IMR-90 (cell line): ENCODE measurements at regions not wholly inside any gene's neighbourhood (a gene's known extent, or its start where the extent isn't known, plus 50 kb on each side); places are given as distances from the start of the nearest gene placed in this dataset.

Experiments used
- ATAC-seq: fragments of 200-7000 bp; cut with Tn5 transposase; 2 replicates; pipeline ENCODE4 v1.9.1; 2020; ENCODE audit warnings: low read depth, mild to moderate bottlenecking, moderate library complexity
- BruUV-seq: library from RNA; stranded (reverse); fragments of 400-500 nt; replicated peaks from 2 replicates; lab custom pipeline; 2021; lab: Mats Ljungman, UMichigan
- CTCF ChIA-PET: fragments of 300-600 bp; formaldehyde crosslinking; extraction: SDS; loops from one replicate; lab custom pipeline; 2021; ENCODE audit warnings: antibody characterized with exemption; lab: Yijun Ruan, JAX
- POLR2A ChIA-PET: fragments of 300-600 bp; sonication (Branson Sonifier 250); formaldehyde crosslinking; loops from one replicate; lab custom pipeline; 2022; ENCODE audit warnings: antibody characterized with exemption; ENCODE audit not compliant: unreplicated experiment; lab: Charles Lee
- DNase-seq: peaks from one replicate; pipeline ENCODE4 v3.0.0; 2013
- H2AFZ ChIP-seq: replicated peaks from 2 replicates; pipeline ENCODE3; 2013; ENCODE audit warnings: low read length, mild to moderate bottlenecking; ENCODE audit not compliant: poor library complexity
- H2AK5ac ChIP-seq: 2 replicates; pipeline ENCODE4 v1.6.1; 2013; ENCODE audit warnings: low read depth, low read length, inconsistent platforms
- H2AK9ac ChIP-seq: replicated peaks from 2 replicates; pipeline ENCODE3; 2013; ENCODE audit warnings: mild to moderate bottlenecking, low read depth, low read length, moderate library complexity; ENCODE audit not compliant: poor library complexity
- H2BK120ac ChIP-seq: 2 replicates; pipeline ENCODE4 v1.6.1; 2013; ENCODE audit warnings: low read depth, low read length, inconsistent platforms
- H2BK15ac ChIP-seq: 3 replicates; pipeline ENCODE4 v1.6.1; 2013; ENCODE audit warnings: low read depth, low read length, inconsistent platforms
- H2BK20ac ChIP-seq: 2 replicates; pipeline ENCODE4 v1.6.1; 2013; ENCODE audit warnings: low read depth, mild to moderate bottlenecking, inconsistent platforms, low read length, moderate library complexity
- H2BK5ac ChIP-seq: 2 replicates; pipeline ENCODE4 v1.6.1; 2013; ENCODE audit warnings: mild to moderate bottlenecking, low read depth, low read length, inconsistent platforms; ENCODE audit not compliant: poor library complexity, severe bottlenecking
- H3K14ac ChIP-seq: replicated peaks from 2 replicates; pipeline ENCODE4 v1.6.1; 2013; ENCODE audit warnings: low read depth, low read length, inconsistent platforms
- H3K18ac ChIP-seq: 2 replicates; pipeline ENCODE4 v1.6.1; 2013; ENCODE audit warnings: low read depth, low read length, control low read depth
- H3K23ac ChIP-seq: 2 replicates; pipeline ENCODE4 v1.6.1; 2013; ENCODE audit warnings: low read depth, low read length, inconsistent platforms
- H3K27ac ChIP-seq: 2 replicates; pipeline ENCODE4 v1.5.1; 2013; ENCODE audit warnings: mild to moderate bottlenecking, control low read depth, low read length; ENCODE audit not compliant: insufficient read depth
- H3K27me3 ChIP-seq: 2 replicates; pipeline ENCODE4 v1.6.1; 2013; ENCODE audit warnings: low read length; ENCODE audit not compliant: control insufficient read depth, insufficient read depth
- H3K36me3 ChIP-seq: 2 replicates; pipeline ENCODE4 v1.6.1; 2013; ENCODE audit warnings: low read length, mixed read lengths; ENCODE audit not compliant: control insufficient read depth, insufficient read depth
- H3K4ac ChIP-seq: 2 replicates; pipeline ENCODE4 v1.6.1; 2013; ENCODE audit warnings: low read depth, low read length, inconsistent platforms
- H3K4me1 ChIP-seq: 2 replicates; pipeline ENCODE4 v1.6.1; 2013; ENCODE audit warnings: low read length, mixed read lengths; ENCODE audit not compliant: control insufficient read depth, insufficient read depth
- H3K4me2 ChIP-seq: 2 replicates; pipeline ENCODE4 v1.6.1; 2013; ENCODE audit warnings: low read depth, mild to moderate bottlenecking, control low read depth, low read length, moderate library complexity
- H3K4me3 ChIP-seq: 2 replicates; pipeline ENCODE4 v1.5.1; 2013; ENCODE audit warnings: low read depth, mild to moderate bottlenecking, control low read depth, low read length, moderate library complexity; ENCODE audit not compliant: insufficient read depth
- H3K56ac ChIP-seq: 2 replicates; pipeline ENCODE4 v1.6.1; 2013; ENCODE audit warnings: low read length, inconsistent platforms; ENCODE audit not compliant: insufficient read depth; ENCODE audit errors: extremely low read depth
- H3K79me1 ChIP-seq, 2 experiments: 2 replicates each; pipeline ENCODE4 v1.6.1; 2013; ENCODE audit warnings: low read length in 2 of 2, inconsistent platforms in 1 of 2, low read depth in 1 of 2
- H3K9ac ChIP-seq: 2 replicates; pipeline ENCODE4 v1.6.1; 2013; ENCODE audit warnings: low read depth, low read length, control low read depth
- H3K9me1 ChIP-seq: 2 replicates; pipeline ENCODE4 v1.6.1; 2013; ENCODE audit warnings: low read length, inconsistent platforms; ENCODE audit not compliant: insufficient read depth
- H3K9me3 ChIP-seq: 2 replicates; pipeline ENCODE4 v1.6.1; 2013; ENCODE audit warnings: low read length; ENCODE audit not compliant: control insufficient read depth, insufficient read depth
- H4K20me1 ChIP-seq: 2 replicates; pipeline ENCODE4 v1.6.1; 2013; ENCODE audit warnings: low read length, inconsistent platforms; ENCODE audit not compliant: insufficient read depth
- H4K5ac ChIP-seq: 2 replicates; pipeline ENCODE4 v1.6.1; 2013; ENCODE audit warnings: mild to moderate bottlenecking, low read depth, low read length, control low read depth
- H4K8ac ChIP-seq, 2 experiments: 2 replicates each; pipeline ENCODE4 v1.6.1; 2013; ENCODE audit warnings: low read depth in 2 of 2, low read length in 2 of 2, control low read depth in 1 of 2, inconsistent platforms in 1 of 2
- H4K91ac ChIP-seq: 2 replicates; pipeline ENCODE4 v1.6.1; 2013; ENCODE audit warnings: low read depth, low read length, inconsistent platforms; ENCODE audit not compliant: insufficient read depth
- BHLHE40 ChIP-seq: fragments of 150-350 bp; IDR thresholded peaks from 2 replicates; pipeline ENCODE4 v1.6.1; 2016; ENCODE audit warnings: mild to moderate bottlenecking, low read depth, low read length
- FOS ChIP-seq: fragments of 150-350 bp; IDR thresholded peaks from 2 replicates; pipeline ENCODE4 v1.6.1; 2016; ENCODE audit warnings: low read depth, low read length
- MAZ ChIP-seq: IDR thresholded peaks from 2 replicates; pipeline ENCODE4 v1.6.1; 2012; ENCODE audit warnings: low read depth, mild to moderate bottlenecking, low read length, improper control_type of control experiment, moderate library complexity, borderline replicate concordance
- RCOR1 ChIP-seq: IDR thresholded peaks from 2 replicates; pipeline ENCODE4 v1.6.1; 2012; ENCODE audit warnings: mild to moderate bottlenecking, low read length, improper control_type of control experiment; ENCODE audit not compliant: insufficient replicate concordance
- RFX5 ChIP-seq: IDR thresholded peaks from 2 replicates; pipeline ENCODE4 v1.8.0; 2012; ENCODE audit warnings: low read depth, mild to moderate bottlenecking, low read length, moderate library complexity
- WGBS, 2 experiments: methylation state at CpG; one replicate each; pipeline versions ENCODE4 v1.1.5 to v1.1.7; 2013; ENCODE audit warnings: missing lambda C conversion rate in 2 of 2; ENCODE audit not compliant: insufficient read length in 1 of 2; ENCODE audit errors: extremely low coverage in 2 of 2; 5-methylcytosine and 5-hydroxymethylcytosine counted together
- dilution Hi-C: fragments of 300-500 bp; cut with HindIII; formaldehyde crosslinking; loops from one replicate; pipeline ENCODE4 v1.14.3; 2018; ENCODE audit warnings: low sequenced_read_pairs; ENCODE audit not compliant: unreplicated experiment
- in situ Hi-C: fragments of 300-500 bp; cut with MboI; formaldehyde crosslinking; loops from 3 replicates; pipeline ENCODE4 v1.14.3; 2019; ENCODE audit warnings: low sequenced_read_pairs, inconsistent platforms, mixed read lengths
- intact Hi-C: fragments of 100-400 bp; cut with micrococcal nuclease; formaldehyde crosslinking; loops from 2 replicates; pipeline ENCODE4 v1.10.0; 2022
- TF ChIP-seq, protein P1 (sequence below): conservative IDR thresholded peaks from 2 replicates; pipeline ENCODE4 v1.5.1; 2012; ENCODE audit warnings: mild to moderate bottlenecking, low read depth, low read length, improper control_type of control experiment
- TF ChIP-seq, protein P2 (sequence below): fragments of 150-350 bp; IDR thresholded peaks from 2 replicates; pipeline ENCODE4 v1.6.1; 2017; ENCODE audit warnings: mild to moderate bottlenecking, antibody characterized with exemption, low read length, low read depth

DNA sequence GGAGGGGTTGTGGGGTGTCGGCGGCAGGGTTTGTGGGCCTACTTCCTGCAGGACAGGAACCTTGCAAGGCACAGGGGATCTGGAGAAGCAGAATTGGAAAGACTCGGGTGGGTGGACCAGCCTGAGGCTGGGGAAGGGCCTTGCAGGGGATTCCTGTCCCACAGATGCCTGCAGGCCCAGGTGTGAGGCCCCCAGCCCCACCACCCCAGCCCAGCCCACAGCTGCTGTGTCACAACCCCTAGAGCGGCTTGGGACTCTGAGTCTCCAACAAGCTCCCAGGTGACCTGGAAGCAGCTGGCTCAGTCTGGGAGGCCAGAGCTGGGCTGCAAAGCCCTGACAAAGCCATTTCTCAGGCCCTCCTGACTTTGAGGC is 93.1 kb downstream of the ZFP36L2 start:
- WGBS, 2 experiments, result no CpG with 5 or more reads among the region's 4 CpGs
- H3K18ac ChIP-seq, result no peak overlapping the region
- no peak overlapping the region for H2AK9ac ChIP-seq
- H2BK5ac ChIP-seq, result no peak overlapping the region
- H3K9me1 ChIP-seq, result peaks cover 8% of the 10 kb centered on the region; the same call in 1 of the 2 replicates
- TF ChIP-seq RCOR1 (no peak), MAZ (no peak), FOS (no peak), BHLHE40 (no peak), RFX5 (no peak)
- TF ChIP-seq, protein P1, sequence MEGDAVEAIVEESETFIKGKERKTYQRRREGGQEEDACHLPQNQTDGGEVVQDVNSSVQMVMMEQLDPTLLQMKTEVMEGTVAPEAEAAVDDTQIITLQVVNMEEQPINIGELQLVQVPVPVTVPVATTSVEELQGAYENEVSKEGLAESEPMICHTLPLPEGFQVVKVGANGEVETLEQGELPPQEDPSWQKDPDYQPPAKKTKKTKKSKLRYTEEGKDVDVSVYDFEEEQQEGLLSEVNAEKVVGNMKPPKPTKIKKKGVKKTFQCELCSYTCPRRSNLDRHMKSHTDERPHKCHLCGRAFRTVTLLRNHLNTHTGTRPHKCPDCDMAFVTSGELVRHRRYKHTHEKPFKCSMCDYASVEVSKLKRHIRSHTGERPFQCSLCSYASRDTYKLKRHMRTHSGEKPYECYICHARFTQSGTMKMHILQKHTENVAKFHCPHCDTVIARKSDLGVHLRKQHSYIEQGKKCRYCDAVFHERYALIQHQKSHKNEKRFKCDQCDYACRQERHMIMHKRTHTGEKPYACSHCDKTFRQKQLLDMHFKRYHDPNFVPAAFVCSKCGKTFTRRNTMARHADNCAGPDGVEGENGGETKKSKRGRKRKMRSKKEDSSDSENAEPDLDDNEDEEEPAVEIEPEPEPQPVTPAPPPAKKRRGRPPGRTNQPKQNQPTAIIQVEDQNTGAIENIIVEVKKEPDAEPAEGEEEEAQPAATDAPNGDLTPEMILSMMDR, result no peak
- TF ChIP-seq, protein P2, sequence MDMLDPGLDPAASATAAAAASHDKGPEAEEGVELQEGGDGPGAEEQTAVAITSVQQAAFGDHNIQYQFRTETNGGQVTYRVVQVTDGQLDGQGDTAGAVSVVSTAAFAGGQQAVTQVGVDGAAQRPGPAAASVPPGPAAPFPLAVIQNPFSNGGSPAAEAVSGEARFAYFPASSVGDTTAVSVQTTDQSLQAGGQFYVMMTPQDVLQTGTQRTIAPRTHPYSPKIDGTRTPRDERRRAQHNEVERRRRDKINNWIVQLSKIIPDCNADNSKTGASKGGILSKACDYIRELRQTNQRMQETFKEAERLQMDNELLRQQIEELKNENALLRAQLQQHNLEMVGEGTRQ, result no peak
- no peak overlapping the region for H3K9ac ChIP-seq
- no peak overlapping the region for H4K5ac ChIP-seq
- H3K56ac ChIP-seq, result no peak overlapping the region
- no peaks in the 10 kb centered on the region for H3K36me3 ChIP-seq
- no peak for DNase-seq
- no peak overlapping the region for H3K23ac ChIP-seq
- no peak overlapping the region for H3K4me3 ChIP-seq
- H2BK20ac ChIP-seq, result no peak overlapping the region
- POLR2A ChIA-PET, result no interaction called here
- ATAC-seq, result no peak
- 0 out of 2 replicates have a peak overlapping the region, but pooled peaks have one; percentile 26 for H2AK5ac ChIP-seq
- no peak overlapping the region for H3K4me2 ChIP-seq
- no peak overlapping the region for H3K14ac ChIP-seq
- H3K4me1 ChIP-seq, result peaks cover 16% of the 10 kb centered on the region
- H3K9me3 ChIP-seq, result no peaks in the 10 kb centered on the region
- in situ Hi-C loops (no loop called here), intact Hi-C loops (no loop called here), dilution Hi-C loops (no loop called here)
- no peaks in the 10 kb centered on the region for H4K20me1 ChIP-seq
- H3K4ac ChIP-seq, result no peak overlapping the region
- CTCF ChIA-PET, result no interaction called here
- no TSS peak for BruUV-seq
- H2AFZ ChIP-seq, result no peak overlapping the region
- no peaks in the 10 kb centered on the region; a peak in 1 of 4 replicates for H3K79me1 ChIP-seq
- H4K91ac ChIP-seq, result 0 out of 2 replicates have a peak overlapping the region, but pooled peaks have one; percentile 2
- no peak overlapping the region for H3K27ac ChIP-seq
- no peaks in the 10 kb centered on the region for H3K27me3 ChIP-seq
- H2BK120ac ChIP-seq, result no peak overlapping the region
- H2BK15ac ChIP-seq, result no peak overlapping the region
- no peak overlapping the region for H4K8ac ChIP-seq
